GM13977 (cell line): ENCODE measurements at regions not wholly inside any gene's neighbourhood (a gene's known extent, or its start where the extent isn't known, plus 50 kb on each side); places are given as distances from the start of the nearest gene placed in this dataset.

Experiments
- DNase-seq: peaks from one replicate; pipeline ENCODE4 v3.0.0; 2012; ENCODE audit warnings: low spot score
- in situ Hi-C: fragments of 300-500 bp; cut with MboI; formaldehyde crosslinking; loops from one replicate; pipeline ENCODE4 v1.12.0; 2022; ENCODE audit warnings: low sequenced_read_pairs, low pct_unique_long_range_greater_than_20kb, mixed read lengths, inconsistent platforms; ENCODE audit not compliant: unreplicated experiment
- TF ChIP-seq, protein P1 (sequence below): IDR thresholded peaks from 2 replicates; pipeline ENCODE4 v1.5.1; 2012; ENCODE audit warnings: mild to moderate bottlenecking, control low read depth; ENCODE audit not compliant: insufficient read depth; ENCODE audit errors: extremely low read depth, missing control alignments

- TF ChIP-seq, protein P1, sequence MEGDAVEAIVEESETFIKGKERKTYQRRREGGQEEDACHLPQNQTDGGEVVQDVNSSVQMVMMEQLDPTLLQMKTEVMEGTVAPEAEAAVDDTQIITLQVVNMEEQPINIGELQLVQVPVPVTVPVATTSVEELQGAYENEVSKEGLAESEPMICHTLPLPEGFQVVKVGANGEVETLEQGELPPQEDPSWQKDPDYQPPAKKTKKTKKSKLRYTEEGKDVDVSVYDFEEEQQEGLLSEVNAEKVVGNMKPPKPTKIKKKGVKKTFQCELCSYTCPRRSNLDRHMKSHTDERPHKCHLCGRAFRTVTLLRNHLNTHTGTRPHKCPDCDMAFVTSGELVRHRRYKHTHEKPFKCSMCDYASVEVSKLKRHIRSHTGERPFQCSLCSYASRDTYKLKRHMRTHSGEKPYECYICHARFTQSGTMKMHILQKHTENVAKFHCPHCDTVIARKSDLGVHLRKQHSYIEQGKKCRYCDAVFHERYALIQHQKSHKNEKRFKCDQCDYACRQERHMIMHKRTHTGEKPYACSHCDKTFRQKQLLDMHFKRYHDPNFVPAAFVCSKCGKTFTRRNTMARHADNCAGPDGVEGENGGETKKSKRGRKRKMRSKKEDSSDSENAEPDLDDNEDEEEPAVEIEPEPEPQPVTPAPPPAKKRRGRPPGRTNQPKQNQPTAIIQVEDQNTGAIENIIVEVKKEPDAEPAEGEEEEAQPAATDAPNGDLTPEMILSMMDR: no peak
- in situ Hi-C loops: no loop called here
- no peak for DNase-seq
Observed at GRCh38 chr10:64477791-64478190, 956.6 kb downstream of the REEP3 start.

- in situ Hi-C loops: no loop called here
- no peak for DNase-seq
- TF ChIP-seq, protein P1: no peak
Observed at GRCh38 chr10:64484811-64485330, 963.7 kb downstream of the REEP3 start.

- TF ChIP-seq, protein P1: no peak
- in situ Hi-C loops: no loop called here
- DNase-seq: no peak
Observed at GRCh38 chr10:64486149-64486548, 964.9 kb downstream of the REEP3 start.

- TF ChIP-seq, protein P1: no peak
- in situ Hi-C loops: no loop called here
- no peak for DNase-seq
Observed at GRCh38 chr10:64486901-64487300, 965.7 kb downstream of the REEP3 start.

GRCh38 chr10:64494901-64495300 lies 973.7 kb downstream of the REEP3 start:
- DNase-seq: no peak
- TF ChIP-seq, protein P1: no peak
- in situ Hi-C loops: no loop called here

GRCh38 chr10:64497306-64497705 lies 976.1 kb downstream of the REEP3 start:
- TF ChIP-seq, protein P1: no peak

GRCh38 chr10:64501807-64502206 lies 980.6 kb downstream of the REEP3 start:
- TF ChIP-seq, protein P1: no peak
- DNase-seq: no peak
- in situ Hi-C loops: no loop called here

More at GRCh38 chr10:64497306-64497705, 976.1 kb downstream of the REEP3 start:
- DNase-seq: no peak
- in situ Hi-C loops: no loop called here
